GM21390 (cell line): ENCODE measurements at regions not wholly inside any gene's neighbourhood (a gene's known extent, or its start where the extent isn't known, plus 50 kb on each side); places are given as distances from the start of the nearest gene placed in this dataset.

ENCODE experiments used
- ATAC-seq: cut with Tn5 transposase; IDR thresholded peaks from one replicate; pipeline ENCODE4 v1.9.1; 2021; ENCODE audit not compliant: unreplicated experiment

DNA sequence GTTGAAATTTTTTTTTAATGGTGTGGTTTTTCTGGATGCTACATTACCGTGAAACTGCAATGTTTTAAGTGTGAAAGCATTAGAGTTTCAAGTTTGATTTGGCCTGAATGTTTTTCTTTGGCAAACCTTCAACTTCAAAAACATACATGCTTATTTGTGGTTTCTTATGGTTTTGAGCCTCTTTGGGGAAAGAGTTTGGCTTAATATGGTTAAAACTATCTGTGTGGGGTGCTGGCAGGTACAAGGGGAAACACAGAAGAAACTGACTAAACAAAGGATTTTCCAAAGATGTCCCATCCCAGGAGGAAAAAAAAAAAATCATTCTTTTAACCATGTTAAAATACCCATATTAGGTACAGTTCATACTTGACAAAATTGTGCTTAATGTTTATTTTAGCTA lies 121.1 kb downstream of the HGF start:
- ATAC-seq = no peak

DNA sequence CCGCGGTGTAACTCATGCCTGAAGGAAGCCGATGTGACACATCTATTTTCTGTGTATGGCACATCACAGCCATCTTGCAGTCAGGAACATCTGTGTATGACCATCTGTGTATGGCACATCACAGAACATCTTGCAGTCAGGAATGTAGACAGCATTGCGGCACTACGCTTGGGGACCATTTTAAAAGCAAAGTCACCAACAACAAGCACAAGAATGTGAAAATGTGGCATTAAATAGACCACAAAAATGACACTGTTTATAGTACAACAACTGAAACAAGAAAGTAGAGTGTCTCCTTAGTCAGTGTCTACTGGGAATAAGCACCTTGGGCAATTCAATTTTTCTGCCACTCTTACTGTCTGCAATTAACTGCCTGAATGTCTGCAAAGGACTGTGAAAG lies 124.4 kb downstream of the HGF start:
- ATAC-seq = no peak

DNA sequence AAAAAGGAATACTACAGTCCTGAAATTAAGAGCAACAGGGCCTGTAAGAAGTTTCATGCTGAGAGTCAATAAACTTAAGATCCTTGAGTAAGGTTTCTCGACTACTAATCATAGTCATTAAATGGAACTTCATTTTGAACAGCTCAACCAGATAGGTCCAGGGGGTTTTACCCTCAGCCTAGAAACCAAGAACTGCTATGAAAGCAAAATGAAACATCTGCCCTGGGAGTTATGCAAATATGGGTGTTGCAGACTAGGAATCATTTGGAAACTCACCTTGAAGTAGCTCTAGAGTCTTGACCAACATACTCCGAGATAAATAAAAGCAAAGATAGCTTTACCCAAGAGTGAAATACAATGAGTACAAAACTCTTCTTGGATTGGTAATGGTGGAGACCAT lies 128.0 kb downstream of the HGF start:
- ATAC-seq = no peak

DNA sequence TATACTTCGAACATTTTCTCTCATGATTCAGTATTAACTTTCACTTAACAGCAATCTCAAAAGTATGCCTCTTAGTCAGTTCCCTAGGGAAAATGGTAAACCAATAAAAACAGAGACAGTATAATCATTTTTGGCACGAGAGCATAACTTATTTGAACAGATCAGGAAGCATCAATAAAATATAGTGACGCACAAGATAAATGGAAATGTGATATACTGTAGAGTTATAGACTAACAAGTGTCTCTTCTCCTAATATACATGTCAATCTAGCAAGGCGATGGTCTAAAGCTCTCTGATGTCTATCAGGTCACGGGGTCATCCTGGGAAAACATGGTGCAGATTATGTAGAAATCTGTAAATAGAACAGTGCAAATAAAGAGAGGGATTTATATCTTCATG lies 131.6 kb downstream of the HGF start:
- ATAC-seq = no peak

DNA sequence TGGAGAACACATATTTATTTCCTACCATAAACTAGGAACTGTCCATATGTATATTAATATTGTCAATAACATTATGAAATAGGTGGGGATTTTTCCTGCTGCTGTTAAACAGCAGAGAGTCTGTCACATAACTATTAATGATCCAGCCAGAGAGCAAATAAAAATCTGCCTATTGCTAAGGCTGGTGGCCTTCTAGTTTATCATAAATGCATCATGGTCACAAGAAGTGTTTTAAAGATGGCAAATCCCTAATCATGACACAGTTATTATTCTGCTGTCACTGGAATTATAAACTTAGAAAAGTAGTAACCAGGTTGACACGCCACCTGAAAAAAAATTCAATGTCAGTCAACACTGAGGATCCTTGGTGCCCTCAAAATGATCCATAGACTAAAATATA lies 132.3 kb downstream of the HGF start:
- ATAC-seq = no peak

DNA sequence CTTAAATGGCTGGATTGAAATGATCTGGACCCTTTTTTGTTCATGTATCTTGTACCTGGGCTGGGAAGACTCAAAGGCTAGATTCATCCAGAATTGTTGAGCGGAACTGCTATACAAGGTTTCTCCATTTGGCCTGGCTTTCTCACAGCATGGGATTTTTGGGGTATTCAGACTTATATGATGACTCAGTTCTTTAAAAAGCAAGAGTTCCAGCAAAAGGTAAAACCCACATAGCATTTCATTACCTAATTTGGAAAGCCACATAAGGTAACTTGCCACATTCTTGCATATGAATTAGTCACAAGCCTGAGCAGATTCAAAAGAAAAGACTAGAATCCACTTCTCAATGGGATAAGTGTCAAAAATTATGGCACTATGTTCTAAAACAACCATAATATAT lies 137.4 kb downstream of the HGF start:
- no peak for ATAC-seq

DNA sequence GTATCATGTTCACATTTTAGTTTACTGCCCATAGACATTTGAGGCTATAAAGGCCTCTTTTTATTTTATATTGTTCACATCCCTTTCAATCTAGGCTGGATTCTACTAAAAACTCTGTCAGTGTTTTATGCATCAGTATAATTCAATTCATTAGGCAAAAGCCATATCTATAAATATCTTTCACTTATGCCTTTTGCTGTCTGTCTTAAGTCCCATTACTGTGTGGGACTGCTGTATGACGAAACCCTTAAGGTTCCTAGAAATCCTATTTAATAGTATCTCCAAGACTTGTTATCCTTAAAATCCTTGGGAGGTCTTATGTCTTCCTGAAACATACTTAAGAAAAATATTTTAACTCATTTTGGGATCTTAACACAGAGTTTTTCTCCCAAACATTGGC lies 139.2 kb downstream of the HGF start:
- no peak for ATAC-seq

DNA sequence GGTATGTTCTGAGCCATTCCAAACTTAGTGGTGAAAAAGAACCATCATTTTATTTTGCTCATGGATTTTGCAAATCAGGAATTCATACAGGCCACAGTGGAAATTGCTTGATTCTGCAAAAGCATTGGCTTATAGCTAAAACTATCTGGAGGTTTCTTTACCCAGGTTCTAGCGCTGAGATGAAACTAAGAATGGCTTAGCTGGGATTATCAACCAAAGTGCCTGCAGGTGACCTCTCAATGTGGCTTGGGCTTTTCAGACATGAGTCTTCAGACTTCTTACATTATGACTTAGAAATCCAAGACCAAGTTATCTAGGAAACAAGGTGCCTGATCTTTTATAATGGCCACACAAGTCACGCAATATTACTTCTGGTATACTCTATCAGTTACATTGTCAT lies 140.1 kb downstream of the HGF start:
- ATAC-seq = no peak

DNA sequence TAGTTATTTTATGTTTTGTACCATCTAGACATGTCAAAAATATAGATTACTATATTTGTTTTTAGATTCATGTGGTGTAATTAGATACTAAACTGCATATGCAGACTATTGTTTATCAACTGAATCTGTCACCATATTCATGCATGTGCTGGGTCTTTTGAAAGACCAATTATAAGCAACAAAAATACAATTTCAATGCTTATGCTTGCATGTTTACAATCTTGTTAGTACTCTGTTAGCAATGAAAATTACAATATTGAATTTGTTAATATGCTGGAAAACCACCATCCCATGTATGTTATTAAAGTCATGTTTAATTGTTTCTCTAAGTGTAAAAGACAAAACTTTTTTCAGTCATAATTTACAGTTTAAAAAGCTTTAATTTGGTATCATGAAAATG lies 140.9 kb downstream of the HGF start:
- ATAC-seq = no peak

DNA sequence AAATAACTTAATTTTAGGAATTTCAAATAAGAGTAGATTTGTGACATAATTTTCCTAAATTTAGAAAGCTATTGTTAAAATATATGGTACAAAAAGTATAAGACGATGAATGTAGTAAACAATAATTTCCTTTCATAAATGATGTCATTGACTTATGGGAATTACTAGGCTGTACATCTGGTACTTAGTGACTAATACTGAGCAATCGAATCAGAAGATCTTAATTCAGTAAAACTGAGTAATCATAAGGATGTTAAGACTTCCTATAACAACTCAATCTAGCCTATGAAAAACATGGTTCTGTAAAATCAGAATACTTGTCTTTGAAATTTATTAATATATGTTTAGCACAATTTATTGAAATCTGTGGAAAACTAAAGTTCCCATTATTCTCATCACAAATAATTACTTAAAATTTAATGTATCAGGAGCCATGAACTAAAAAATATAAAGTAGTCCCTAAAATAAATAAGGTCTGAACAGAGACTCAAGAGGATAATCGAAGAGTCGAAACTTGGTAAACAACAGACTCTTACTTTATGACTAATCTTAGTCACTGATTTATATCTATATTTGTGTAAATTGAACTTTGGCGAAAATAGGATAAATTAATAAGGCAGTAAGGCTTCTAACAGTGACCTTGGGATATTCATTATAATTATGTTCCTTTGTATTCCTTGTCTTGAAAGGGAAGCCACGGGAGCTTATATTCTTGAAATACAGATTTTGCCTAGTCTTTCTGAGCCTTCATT lies 142.1 kb downstream of the HGF start:
- ATAC-seq = no peak

DNA sequence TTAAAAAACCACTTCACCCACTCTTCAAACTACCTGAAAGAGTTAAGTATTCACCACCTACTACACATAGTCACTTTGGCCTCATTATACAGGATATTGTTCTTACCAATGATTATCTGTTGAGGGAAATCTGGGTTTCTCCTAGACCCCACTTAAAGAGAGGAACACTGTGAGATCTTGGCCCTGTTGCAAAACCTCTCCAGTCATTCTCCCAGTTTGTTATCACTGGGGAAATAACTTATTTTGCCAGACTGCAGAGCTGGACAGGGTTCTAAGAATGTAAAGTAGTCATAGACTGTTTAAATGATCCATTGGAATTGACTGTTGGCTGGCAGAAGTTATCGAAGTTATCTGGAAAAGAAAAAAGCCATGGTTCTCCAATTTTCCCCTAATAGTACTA lies 143.8 kb downstream of the HGF start:
- ATAC-seq = no peak

DNA sequence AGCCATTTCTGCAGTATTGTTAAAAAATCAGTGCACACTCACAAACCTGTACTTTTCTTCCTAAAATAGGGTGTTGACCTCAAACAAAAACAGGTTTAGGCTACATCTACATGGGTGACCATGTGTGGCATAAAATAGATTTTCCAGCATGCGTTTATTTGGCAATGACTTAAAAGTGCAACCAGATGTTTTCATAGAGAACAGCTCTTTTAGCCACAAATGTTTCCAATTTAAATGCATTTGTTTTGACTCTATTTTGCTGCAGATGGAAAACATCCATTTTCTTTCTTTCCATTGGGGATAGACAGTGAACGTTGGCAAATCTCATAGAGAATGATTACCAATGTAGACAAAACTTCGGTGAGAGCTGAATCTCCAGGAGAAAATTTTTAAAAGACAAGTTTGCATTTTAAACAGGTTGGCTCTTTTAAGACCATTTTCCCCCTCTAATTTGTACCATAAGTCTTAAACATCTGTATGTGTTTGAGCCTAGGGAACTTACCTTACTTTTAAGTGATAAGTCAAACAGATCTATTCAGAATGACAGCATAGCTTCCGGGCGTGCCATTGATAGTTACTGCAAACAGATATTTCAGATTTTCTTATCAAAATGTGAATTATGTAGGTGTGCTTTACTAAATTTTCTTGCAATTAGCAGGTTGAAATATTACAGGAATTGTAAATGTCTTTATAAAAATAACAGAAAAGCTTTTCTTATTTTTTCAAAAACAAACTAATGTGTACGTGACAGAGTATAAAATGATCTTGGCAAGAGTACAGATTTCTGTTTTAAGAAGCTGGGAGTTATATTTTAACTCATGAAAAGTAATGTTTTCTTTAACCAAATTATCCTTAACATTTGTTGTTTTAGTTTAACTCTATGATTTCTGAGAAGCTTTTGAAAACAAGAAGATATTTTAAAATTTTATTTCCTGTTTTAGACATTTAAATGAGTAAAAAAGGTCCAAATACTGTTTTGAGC lies 144.9 kb downstream of the HGF start:
- ATAC-seq = no peak

DNA sequence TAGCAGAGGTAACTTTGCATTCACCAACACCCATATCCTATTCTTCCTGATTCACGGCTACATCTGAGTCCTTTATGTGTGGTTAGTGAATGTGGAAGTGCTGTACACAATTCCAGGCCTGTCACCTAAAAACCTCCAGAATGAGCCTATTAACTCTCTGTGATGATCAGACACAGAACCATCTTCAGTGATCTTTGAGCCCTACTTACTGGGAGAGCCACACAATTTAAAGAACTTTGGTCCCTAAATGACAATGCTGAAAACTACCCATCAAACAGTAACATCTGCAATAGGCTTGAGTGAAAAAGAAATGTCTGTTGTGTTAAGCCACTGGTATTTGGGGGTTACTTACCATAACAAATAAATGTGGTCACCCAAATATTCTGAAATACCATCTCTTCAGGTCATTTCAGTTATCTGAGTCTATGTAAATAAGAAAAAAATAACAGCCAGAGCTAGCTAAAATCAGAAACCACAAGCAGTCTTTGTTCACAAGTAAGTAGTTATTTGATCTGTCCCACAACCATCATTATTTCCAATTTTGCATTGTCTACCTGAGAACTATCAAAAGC lies 145.7 kb downstream of the HGF start:
- no peak for ATAC-seq

DNA sequence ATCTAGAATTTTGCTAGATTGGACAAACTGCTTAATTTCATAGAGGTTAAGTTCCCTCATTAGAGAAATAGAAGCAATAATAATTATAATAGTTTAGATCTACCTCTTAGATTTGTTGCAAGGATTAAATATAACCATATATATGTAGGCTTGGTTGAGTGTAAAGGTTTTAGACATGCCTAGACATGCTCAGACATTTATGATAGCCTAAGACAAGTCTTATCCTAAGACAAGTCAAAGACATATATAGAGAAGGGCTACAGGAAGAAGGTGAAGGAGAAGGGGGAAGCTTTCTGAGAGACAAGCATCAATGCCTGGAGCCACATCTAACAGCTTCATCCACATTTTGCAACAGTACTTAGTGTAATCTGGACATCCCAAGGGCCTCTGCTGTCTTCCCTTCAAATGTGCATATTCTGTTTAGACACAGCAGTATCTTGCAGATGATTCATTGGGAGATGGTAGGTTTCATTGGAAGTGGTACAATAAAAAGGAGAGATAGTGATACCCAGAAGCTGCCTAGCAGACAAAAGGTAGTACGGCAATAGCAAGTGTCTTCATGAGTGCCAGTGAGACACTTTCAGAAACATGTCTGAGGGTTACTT lies 146.5 kb downstream of the HGF start:
- no peak for ATAC-seq

DNA sequence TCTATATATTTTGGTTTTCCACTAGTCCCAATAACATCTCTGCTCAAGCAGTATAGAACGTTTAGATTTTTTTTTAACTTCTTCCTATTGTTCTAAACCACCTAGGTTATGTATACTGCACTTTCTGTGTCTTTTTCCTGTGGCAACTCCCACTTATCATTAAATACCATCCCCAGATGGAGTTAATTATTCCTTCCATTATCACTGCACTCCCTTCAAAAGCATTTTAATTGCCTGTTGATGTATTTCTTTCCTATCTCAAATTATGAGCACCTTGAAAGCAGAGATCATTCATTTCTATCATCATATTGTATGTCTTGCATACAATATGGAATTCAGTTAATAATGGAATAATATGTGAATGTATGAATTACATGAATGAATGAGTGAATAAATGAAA lies 148.0 kb downstream of the HGF start:
- no peak for ATAC-seq

DNA sequence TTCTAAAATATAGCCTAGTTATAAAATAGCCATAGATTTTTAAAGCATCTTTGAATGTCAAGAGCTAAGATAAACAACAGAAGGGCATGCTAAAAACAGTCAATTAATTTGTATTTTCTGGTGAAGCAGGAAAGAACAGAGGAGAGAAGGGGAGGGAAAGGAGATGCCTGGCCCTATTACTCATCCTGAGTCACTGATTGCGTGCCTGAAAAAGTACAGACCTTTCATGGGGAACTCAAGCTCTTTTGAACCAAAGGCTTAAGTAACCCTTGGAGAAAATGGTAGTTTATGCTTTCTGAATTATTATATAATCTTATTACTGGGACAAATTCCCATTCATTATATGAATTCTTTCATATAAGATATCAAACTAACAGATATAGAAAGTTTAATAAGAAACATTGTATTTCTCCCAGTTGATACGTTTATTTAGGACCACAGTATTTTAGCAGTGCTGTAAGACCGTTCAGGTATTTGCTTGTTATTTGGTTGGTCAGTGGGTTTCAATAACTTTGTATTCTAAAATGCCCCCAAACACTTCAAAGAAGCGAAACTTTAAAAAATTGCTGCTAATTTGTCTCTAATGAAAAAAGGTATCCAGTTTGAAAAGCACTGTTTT lies 151.3 kb downstream of the HGF start:
- no peak for ATAC-seq

DNA sequence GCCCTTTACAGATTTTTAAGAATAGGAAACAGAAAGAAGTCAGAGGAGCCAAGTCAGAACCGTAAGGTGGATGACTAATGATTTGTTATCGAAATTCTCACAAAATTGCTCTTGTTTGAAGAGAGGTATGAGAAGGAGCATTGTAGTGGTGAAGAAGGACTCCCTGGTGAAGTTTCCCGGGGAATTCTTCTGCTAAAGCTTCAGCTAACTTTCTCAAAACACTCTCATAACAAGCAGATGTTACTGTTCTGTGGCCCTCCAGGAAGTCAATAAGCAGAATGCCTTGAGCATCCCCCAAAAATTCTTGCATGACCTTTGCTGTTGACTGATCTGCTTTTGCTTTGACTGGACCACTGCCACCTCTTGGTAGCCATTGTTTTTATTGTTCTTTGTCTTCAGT lies 152.9 kb downstream of the HGF start:
- ATAC-seq = no peak

DNA sequence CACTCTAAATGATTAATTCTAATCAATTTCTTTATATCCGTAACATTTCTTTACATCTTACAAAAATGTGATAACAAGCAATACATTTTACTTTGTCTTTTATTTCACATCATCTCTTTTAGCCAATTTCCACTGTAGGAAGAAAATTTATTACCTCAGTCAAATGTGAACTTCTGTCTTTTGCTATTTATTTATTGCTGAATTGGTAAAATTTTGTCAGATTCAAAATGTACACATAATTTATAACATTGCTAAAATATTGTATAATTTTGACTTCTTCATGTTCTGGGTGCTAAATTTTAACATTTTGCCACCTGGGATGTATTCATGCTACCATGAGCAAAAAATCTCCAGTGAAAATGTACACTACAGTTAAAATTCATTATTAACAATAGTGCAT lies 158.0 kb downstream of the HGF start:
- ATAC-seq = no peak

DNA sequence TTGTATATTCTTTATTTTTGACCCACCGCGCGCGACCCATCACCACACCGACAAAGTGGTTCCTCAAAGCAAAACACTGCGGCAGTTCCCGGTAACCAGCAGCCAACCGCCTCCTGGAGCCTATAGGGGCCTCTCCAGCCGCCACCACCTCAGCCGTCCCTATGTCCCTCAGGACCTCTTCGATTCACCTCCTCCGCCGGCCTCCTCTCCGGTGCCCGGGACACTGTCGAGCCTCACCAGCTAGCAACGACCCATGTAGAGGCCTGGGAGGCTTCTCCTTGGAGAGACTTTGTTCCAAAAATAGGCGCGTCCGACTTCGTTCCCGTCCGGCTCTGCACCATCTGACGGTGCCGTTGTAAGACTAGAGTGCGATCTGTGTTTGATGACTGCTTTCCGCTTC lies 158.8 kb downstream of the HGF start:
- no peak for ATAC-seq

DNA sequence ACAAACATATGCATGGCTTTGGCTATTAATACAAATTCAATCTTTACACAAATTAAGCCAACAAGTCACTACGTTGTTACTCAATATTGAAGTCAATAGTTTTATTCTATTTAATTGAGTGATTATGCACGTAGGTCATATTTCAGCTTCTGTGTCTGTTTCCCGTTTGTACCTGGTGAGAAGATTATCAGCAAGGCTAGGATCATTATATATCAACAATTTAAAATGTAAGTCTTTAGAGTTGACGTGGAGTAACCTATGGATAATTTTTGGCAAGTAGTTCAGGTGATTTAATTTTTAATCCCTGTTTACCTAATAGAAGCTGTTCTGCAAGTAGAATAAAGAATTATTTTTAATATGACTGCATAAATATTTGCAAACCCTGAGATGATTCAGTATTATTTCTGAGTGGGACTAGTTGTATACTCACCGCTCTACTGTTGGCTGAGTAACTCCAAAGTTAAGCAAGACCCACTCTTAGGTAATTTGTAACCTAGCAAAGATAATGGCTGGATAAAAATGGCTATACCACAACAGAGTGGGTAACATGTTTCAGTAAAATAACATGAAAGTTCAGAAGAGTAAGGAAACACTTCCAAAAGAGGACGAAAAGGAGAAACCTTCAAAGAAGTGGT lies 161.0 kb downstream of the HGF start:
- no peak for ATAC-seq

DNA sequence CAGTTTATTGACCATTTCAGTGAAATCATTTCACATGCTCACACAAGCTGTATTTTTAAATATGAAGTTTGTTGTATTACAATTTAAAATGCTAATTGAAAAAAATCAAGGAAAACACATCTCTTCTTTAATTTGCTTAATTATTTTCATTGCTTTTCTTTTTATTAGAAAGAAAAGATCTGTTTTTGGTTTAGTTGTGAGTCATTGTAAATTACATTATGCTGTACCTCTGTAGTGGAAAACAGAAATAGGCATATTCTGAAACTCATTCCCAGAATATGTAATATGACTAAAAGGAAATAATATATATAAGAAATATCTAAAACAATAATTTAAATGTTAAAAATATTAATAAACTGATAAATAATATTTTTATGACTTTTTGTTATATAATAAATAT lies 161.9 kb downstream of the HGF start:
- no peak for ATAC-seq
